Cardiac fibroblast (primary cell): ENCODE measurements at regions not wholly inside any gene's neighbourhood (a gene's known extent, or its start where the extent isn't known, plus 50 kb on each side); places are given as distances from the start of the nearest gene placed in this dataset.

ENCODE experiments used
- DNase-seq, 2 donors: peaks; one replicate each; pipeline versions ENCODE4 v3.0.0 to v3.0.0-alpha.2; 2010; ENCODE audit warnings: low read depth in 2 of 2
- H3K4me3 ChIP-seq, 2 donors: replicated peaks in 1 of 2; 1 replicate in 1 of 2; 2 replicates in 1 of 2; pipeline ENCODE4 v1.5.1; 2011; ENCODE audit warnings: low read depth in 2 of 2, low read length in 2 of 2, mild to moderate bottlenecking in 2 of 2, moderate library complexity in 1 of 2
- TF ChIP-seq, protein P1 (sequence below): IDR thresholded peaks from one replicate; pipeline ENCODE4 v1.5.1; 2011; ENCODE audit warnings: low read depth, mild to moderate bottlenecking, low read length, inconsistent platforms

GRCh38 chr1:229874136-229874535 lies 192.9 kb upstream of the GALNT2 start:
- DNase-seq: peak in 1 of 2 donors; percentile 40
- TF ChIP-seq, protein P1, sequence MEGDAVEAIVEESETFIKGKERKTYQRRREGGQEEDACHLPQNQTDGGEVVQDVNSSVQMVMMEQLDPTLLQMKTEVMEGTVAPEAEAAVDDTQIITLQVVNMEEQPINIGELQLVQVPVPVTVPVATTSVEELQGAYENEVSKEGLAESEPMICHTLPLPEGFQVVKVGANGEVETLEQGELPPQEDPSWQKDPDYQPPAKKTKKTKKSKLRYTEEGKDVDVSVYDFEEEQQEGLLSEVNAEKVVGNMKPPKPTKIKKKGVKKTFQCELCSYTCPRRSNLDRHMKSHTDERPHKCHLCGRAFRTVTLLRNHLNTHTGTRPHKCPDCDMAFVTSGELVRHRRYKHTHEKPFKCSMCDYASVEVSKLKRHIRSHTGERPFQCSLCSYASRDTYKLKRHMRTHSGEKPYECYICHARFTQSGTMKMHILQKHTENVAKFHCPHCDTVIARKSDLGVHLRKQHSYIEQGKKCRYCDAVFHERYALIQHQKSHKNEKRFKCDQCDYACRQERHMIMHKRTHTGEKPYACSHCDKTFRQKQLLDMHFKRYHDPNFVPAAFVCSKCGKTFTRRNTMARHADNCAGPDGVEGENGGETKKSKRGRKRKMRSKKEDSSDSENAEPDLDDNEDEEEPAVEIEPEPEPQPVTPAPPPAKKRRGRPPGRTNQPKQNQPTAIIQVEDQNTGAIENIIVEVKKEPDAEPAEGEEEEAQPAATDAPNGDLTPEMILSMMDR: no peak
- H3K4me3 ChIP-seq: no peak overlapping the region

DNA sequence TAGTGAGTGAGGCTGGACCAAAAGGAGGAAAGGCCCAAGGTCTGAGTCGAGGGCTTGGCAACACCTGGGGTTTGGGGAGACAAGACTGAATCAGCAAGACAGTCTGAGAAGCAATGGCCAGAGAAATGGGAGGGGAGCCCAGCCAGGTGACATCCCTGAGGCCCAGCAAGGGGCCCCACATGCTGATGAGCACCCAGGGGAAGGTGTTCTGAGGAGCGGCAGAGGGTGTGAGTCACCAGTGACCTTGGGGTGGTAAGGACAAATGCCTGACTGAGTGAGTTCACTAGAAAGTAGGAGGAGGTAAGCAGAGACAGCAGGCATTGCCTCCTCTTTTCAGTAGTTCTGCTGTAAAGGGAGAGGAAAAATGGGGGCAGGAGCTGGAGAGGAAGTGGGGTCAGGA lies 192.4 kb upstream of the GALNT2 start:
- TF ChIP-seq, protein P1: no peak
- DNase-seq: no peak
- H3K4me3 ChIP-seq: no peak overlapping the region

GRCh38 chr1:229875086-229875485 lies 192.0 kb upstream of the GALNT2 start:
- no peak for DNase-seq
- no peak overlapping the region for H3K4me3 ChIP-seq
- TF ChIP-seq, protein P1: no peak

DNA sequence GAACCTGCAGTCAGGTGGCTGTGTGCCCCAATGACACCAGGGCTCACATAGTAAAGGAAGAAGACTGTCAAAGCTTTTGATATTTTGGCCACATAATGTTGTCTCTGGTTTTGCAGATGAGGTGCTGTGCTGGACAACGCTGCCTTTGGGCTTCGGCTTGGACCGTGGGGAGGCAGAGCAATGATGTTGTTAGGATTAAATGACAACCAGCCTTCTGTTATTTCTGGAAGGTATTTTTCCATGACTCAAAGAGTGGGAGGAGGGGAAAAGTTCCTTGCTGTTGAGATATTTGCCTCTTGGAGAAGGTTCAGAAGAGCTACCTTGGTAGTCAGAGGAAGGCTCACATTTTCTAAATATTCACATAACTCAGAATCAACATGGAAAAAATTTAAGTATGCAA lies 187.3 kb upstream of the GALNT2 start:
- H3K4me3 ChIP-seq: no peak overlapping the region
- no peak for DNase-seq
- TF ChIP-seq, protein P1: no peak

- TF ChIP-seq, protein P1: no peak
- DNase-seq: no peak
- H3K4me3 ChIP-seq: no peak overlapping the region
Measured at GRCh38 chr1:229880271-229881170, 186.5 kb upstream of the GALNT2 start.

DNA sequence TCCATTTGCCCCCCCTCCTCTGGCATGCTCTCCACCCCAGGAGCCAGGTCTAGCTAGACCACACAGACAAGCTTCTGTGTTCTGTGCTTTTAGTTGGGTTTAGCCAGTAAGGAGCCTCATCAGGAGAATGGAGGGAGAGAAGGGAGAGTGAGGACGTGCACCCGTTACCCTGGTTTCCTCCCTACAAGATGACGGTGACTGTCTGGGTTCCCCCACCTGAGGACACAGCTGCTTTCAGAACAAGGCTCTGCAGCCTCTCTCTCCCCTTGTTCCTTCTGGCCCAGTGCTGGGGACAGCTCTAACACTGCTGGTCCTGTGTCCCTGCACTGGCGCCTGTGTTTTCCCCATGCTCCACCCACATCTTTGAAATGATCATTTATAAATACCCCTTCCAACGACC lies 184.4 kb upstream of the GALNT2 start:
- DNase-seq: no peak
- TF ChIP-seq, protein P1: no peak
- no peak overlapping the region for H3K4me3 ChIP-seq
